ENCODE measurements at regions not wholly inside any gene's neighbourhood (a gene's known extent, or its start where the extent isn't known, plus 50 kb on each side); places are given as distances from the start of the nearest gene placed in this dataset.

DNA sequence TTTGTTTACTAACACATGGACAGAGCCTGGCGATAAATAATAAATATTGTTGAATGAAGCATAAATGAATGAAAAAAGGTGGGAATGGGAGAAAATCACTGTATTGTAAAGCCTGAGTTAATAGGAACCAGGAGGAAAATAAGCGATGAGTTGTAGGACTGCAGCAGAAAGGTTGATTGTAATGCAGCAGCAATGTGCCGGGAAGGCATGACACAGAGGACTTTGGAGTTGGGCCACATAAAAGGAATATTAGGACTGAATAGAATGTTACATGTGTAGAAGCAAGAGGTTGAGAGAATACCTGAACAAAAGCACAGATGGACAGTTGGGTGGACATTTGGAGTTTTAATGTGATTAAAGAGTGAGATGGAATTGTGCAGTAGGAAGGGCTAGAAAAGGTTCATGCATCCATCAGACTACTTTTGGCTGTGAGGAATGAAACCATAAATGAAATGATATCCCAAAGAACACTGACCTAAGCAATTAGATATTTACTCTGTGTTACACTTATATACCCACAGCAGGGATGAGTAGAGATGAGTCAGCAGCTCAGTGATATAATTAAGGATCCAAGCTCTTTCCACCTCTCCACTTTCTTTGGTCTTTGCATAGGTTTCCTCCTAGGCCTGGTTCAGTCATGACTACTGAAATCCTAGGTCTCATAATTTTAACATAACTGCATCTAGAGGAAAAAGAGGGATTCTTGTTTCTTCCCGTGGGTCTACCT is 55.4 kb downstream of the CCER1 start:
- no peak for DNase-seq (ENCODE audit: low read depth in 2 of 2)

DNA sequence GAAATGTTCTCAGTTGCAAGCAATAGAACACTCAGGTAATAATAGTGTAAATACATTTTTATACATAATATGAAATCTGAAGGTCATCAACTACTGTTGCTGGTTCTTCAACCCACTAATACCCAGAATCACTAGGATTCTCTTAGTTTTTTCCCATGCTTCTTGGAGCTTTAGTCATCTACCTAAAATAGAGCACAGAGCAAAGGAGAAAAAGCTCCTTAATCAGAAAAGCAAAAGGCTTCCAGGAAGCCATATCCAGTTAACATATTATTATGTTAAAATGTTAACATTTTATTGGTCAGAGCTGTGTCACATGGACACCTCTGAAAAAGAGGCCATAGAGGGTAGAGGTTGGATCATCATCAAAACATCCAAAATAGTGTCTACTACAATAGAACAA is 57.0 kb downstream of the CCER1 start:
- no peak for DNase-seq (ENCODE audit: low read depth in 2 of 2)

DNA sequence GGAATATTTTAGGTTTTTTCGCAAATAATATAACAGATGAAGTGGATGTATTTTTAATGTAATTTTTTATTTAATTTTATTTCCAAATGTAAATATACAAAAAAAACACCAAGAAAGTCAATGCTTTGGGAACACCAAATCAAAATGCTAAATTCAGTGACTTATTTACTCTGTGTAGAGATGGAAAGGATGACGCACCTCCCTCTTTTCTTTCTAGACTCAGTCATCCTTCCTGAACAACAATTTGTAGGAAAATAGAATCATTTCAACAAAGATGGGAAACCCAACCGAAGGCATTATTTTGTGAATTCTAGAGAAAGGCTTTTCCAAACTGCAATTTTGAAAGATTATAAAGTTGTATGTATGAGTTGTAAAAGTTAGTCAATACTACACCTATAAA is 57.7 kb downstream of the CCER1 start:
- DNase-seq (ENCODE audit: low read depth in 2 of 2), result no peak

DNA sequence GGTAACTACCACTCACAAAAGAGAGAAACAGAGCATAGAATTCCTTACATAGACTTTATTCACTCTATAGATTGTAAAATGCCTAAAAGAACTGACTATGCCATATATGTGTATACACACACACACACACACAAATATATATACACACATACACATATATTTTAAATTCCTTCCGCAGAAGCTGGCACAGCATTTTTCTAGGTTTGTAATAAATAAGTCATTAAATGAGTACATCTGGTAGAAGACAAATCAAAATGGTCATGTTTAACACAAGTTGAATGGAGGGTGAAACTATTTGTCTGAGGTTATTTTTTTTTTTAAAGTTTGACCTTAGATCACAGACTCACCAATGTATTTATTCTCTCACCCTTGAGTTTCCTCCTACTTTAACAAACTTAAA is 58.2 kb downstream of the CCER1 start:
- no peak for DNase-seq (ENCODE audit: low read depth in 2 of 2)

DNA sequence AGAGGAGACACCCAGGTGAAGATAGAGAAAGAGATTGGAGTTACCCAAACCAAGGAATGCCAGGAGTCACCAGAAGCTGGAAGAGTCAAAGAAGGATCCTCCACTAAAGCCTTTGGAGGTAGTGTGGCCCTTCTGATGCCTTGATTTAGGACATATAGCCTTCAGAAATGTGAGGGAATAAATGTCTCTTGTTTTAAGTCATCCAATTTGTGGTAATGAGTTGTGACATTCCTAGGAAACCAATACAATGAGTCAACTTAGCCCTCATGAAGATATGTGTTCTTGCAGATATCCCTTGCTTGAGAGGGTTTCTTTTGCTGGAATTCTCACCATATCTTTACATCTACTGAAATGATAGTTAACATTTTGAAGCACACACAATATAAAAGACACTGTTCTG is 58.8 kb downstream of the CCER1 start:
- DNase-seq (ENCODE audit: low read depth in 2 of 2), result no peak

DNA sequence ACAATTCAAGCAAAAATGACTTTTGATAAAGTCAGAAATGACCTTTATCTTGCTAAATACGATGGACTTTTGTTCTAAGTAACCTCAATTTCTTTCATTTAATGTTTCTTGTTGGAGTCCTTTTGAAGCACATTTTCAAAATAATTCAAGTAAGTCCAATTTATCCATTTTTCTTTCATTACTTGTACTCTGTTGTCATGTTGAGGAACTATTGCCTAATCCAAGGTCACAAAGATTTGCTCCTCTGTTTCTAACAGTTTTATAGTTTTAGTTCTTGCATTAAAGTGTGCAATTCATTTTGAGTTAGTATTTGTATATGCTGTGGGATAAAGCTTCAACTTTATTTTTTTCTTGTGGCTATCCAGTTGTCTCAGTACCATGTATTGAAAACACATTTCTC is 66.7 kb downstream of the CCER1 start:
- no peak for DNase-seq (ENCODE audit: low read depth in 2 of 2)

DNA sequence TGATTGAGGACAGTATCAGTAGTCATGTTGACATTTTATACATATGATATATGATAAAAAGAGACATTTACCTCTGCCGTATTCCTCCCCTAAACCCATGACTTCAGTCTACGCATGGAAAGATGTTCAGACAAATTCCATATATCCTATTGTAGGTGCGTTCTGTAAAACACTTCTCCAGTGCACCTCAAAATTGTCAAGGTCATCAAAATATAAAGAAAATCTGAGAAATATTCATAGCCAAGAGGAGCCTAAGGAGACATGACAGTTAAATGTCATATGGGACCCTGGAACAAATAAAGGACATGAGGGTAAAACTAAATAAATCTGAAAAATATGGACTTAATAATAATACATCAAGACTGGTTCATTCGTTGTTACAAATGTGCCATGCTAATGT is 71.5 kb downstream of the CCER1 start:
- no peak for DNase-seq (ENCODE audit: low read depth in 2 of 2)

DNA sequence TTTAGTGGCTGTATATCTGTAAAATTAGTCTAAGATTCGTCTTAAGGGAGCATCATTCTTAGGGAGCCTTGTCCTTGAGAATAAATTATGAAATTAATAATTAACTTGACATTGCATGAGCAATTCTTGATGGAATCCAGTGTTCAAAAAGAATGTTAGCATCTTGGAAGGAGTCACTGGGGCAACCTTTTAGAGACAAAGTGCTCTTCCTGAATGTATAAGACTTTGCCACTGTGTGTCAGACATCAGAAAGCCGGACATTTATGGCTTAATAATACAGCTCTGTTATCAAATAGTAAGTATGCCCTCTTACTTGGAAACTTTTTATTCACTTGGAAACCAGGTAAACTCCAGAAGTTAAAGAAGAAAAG is 83.3 kb downstream of the CCER1 start:
- DNase-seq (ENCODE audit: low read depth in 2 of 2), result no peak

DNA sequence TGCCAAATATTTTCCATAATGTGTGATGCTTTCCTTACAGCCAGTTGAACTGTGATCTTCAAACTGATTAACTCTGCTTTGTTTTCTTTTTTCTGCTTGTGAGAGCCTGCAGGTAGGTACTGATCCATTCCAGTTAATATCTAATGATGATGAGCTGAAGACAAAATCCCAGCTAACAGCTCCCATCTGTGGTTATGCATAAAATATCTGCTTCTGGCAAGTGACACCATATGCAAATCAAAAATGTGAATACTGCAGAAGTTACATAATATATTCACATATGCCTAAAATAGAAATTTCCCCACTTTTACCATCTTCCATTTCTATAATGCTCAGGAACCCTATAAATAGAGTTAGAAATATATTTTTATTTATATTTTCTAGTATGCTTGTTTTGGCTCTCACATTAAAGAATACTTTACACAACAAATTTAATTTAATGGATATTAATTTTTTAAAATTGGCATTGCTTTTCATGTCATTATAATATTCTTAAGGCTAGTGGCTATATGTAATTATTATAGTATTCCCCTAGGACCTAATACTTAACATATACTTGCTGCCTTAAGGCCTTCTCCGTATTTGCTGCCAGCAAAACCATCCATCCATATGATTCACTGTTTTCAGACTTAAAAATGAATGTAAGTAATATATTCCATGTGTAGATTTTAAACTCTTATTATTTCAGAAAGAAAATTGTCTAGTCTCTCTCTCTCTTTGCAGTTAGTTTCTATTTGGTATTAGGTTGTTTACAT is 83.8 kb downstream of the CCER1 start:
- no peak for DNase-seq (ENCODE audit: low read depth in 2 of 2)

DNA sequence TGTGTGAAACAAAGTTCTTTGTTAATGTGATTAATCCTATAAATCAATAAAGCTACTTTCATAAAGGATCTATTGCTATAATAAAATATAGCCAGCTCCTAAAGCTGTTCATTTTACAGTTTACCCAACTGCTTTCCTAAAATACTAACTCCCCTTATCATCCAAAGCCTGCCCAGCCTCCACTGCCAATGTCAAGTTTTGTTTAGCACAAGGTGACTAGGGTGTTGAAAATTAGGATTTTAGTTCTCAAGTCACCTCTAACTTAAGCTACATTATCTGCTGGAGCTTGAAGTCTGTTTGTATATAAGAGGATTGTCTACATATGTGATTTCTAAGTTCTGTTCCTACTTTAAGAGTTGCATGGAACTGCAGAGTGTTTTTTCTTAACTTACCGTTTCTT is 86.3 kb downstream of the CCER1 start:
- no peak for DNase-seq (ENCODE audit: low read depth in 2 of 2)

DNA sequence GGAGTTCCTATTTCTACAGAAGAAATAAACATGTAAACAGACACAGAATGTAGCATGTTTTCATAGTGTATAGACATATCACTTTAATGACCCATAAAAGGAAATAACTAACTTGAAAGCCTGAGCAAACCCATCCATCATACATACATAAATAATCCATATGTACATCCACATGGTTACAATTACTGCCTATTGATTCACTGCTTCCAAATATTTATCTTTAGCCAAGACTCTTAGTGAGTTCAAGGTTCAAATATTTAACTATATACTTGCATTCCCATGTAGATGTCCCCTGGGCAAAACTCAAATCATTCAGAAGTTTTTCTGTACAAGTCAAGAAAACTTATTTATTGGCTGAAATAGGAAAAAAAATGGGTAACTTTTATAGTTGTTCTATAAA is 95.4 kb downstream of the CCER1 start:
- DNase-seq (ENCODE audit: low read depth in 2 of 2), result no peak

DNA sequence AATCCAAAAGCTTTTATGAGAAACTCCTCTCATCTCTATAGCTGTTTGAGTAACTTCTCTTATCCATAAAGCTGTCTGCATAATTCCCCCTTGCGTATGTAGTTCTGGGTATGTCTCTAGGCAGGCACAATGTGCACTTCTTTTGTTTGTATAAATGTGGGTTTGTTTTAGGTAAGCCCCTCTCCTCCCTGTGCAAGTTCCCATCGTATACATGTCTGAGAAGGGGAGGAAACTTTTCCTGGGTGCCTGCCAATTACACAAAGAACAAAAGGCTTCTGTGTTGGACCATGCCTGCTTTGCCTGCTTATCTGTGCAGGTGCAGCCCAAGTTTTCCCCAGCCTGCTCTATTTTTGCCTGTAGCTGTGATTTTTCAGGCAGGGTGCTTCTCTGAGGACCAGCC is 96.7 kb downstream of the CCER1 start:
- DNase-seq (ENCODE audit: low read depth in 2 of 2), result no peak

DNA sequence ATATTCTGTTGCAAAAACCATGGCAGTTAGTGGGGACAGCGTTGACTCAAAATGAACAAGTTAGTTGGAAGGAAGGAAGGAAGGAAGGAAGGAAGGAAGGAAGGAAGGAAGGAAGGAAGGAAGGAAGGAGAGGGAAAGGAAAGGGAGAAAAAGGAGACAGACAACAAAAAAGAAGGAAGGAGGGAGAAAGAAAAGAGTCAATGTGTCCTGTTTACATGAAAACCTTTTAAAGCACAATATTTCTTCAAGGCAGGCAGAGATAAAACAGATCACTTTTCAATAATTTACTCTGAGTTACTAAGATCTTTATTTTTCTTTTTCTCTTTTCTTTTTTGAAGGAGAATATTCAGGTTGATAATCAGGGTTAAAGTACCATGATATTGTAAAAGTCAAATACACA is 99.4 kb downstream of the CCER1 start:
- no peak for DNase-seq (ENCODE audit: low read depth in 2 of 2)

DNA sequence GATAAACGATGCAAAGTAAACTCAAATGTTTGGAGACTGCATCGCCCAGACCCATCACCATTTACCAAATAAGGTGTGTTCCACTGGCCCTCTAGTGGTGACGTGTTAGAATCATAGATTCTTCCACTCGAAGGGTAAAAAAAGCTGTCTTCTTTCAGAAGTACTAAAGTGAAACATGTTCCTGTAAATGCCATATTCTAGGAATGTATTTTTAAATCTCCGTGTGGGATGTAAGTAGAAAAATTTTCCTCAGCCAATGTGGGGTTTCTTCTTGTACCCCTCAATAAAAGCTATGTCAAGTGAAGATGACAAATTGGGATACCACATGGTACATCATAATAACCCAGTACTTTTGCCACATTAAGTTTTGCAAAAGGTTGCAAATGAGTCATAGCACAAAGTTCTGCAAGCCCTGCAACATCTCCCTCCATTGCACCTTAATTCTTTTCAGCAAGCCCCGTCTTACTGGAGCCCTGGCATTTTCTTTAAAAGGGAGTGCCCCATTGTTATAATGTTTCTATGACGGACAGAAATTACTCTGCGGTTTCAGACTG is 100.8 kb downstream of the CCER1 start:
- no peak for DNase-seq (ENCODE audit: low read depth in 2 of 2)

DNA sequence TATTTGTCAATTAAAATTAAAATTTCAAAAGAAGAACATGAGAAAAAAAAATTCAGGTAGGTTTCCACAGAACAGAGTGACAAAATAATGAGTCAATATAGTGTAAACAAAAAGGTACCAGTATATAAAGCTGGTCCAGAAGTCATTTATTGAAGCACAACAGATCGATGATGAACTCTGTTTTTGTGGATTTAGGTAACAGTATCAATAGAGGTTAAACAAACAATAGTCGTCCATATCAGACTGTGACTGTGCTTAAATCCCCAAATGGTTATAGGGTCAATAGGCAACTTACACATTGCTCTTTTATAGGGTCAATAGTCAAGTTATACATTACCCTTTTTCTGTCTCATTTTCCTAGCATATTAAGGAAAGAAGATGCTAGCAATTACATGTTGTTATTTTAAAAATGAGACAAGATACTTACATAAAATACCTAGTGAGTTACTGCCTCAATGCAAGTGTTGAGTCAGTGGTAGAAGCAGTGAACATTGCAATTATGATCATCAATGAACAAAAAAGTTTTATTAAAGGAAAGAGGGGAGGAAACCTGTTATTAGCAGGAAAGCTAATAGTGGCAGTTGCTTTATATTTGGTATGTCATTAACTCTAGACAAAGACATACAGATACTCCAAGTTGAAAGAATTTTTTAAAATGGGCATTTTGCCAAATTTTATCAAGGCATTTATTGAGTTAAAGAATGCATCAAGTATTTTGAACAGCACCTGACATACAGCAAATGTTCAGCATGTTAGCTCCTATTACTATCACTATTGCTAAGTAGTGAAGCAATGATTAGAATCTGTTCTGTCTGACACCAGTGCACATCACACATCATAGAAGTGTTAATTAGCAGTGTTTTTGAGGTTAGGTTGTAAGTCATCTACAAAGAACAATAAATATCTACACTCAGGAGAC is 102.9 kb downstream of the CCER1 start:
- no peak for DNase-seq (ENCODE audit: low read depth in 2 of 2)

DNA sequence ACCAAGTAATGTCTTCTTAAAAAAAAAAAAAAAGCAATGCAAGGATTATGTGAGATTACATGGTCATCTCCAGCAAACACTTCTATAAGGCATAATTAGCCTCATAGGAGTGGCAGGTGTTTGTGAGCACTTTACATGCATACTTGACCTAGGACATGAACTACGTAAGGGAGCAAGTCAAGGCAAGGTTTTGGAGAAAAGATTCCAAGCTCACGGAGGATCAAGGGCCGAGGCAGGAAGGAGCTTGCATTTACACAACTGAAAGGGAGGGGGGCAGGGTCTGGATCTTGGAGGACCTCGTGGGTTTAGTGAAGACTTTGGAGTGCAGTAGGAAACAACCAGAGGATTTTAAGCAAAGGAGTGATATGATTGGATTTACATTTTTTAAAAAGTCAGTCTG is 112.5 kb downstream of the CCER1 start:
- DNase-seq (ENCODE audit: low read depth in 2 of 2), result no peak

DNA sequence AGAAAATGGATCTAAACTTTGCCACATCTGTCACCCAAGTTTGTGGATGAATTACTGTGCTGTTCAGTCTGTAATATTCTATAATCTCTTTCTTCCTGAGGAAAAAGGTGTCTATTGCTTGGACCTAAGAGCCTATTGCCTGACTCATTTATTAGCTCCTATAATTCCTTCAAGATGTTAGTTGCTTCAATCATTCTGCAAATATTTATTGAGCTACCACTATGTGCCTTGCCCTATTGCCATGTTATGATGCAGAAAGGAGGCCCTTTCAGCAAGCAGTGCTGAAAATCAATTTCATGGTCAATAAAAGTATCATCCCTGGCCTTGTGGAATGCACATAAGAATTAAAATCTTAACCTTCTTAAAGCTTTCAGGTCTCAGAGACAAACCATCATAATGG is 113.6 kb downstream of the CCER1 start:
- DNase-seq (ENCODE audit: low read depth in 2 of 2), result no peak

DNA sequence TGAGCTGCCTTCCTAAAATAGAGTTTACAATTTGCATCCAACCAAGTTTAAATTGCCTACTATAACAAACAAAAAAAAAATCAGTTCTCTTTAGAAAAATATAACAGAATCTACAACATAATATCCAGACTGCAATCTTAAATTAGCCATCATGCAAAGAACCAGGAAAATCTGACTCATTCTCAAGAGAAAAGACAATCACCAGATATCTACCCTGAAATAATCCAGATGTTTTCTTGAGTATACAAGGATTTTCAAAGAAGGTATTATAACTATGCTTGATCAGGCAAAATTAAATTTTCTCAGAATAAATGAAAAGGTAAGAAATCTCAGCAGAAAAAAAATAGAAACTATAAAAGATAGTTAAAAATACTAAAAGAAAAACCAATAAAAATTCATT is 115.6 kb downstream of the CCER1 start:
- no peak for DNase-seq (ENCODE audit: low read depth in 2 of 2)

DNA sequence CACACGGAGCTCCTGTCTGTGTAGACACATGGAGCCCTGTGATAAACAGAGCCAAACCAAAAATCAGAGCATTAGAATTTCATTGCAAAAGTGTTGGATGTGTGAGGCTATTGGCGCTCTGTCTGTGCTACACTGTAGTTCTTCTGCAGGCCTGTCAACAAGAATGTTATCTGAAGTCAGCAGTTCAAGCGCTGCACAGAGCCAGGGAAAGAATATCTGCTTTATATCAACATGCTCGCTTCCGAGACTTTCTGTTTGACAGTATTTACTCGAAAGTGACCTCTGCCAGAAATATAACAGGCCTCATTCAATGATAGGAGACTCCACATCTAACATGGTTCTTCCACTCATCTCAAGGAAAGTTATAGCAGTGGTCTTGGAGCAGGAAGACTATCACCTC is 118.3 kb downstream of the CCER1 start:
- DNase-seq (ENCODE audit: low read depth in 2 of 2), result no peak

DNA sequence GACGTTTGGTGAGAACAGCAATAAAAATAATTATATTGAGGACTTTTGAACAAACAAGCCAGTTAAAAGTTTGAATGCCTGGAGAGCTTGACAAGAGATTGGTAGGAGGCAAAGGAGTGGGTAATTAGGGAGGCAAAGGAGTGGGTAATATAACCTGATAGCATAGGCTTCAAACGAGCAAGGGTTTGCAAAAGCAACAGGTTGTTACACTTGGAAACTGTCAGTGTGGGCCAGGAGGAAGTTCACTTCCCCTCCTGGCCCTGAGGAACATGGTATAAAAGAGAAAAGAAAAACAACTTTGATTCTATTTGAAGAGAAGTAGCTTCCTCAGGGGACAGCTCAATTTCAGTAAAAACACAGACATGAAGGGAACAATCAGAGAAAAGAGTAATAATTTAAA is 121.7 kb downstream of the CCER1 start:
- DNase-seq (ENCODE audit: low read depth in 2 of 2), result no peak

DNA sequence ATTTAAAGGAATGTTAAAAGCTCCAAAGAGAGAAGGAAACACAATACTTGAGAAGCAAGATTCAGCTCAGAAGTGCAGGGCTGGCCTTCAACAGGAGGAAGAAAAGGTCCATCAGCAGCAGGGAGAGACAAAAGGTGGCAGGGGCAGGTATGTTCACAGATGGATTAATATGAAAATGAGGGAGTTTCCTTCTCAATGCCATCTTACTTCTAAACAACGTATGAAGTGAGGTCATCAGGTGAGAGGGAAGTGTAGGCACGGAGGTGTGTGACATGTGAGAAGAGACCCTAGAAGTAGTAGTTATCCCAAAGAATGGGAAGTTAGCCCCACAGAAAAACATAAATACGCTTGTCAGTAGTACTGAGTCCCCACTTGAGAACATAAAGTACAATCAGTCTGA is 122.5 kb downstream of the CCER1 start:
- no peak for DNase-seq (ENCODE audit: low read depth in 2 of 2)

DNA sequence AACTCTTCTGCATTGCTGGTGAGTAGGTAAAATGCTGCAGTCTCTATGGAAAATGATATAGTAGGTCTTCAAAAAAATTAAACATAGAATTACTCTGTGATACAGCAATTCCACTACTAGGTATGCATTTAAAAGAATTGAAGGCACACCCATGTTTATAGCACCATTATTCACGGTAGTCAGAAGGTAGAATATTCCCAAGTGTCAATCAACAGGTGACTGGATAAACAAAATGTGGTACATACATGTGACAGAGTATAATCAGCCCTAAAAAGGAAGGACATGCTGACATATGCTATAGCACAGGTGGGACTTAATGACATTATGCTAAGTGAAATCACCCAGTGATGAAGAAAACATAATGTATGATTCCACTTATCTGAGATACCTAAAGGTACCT is 123.3 kb downstream of the CCER1 start:
- DNase-seq (ENCODE audit: low read depth in 2 of 2), result no peak

All from stimulated activated CD8-positive, alpha-beta memory T cell treated with anti-CD3 and anti-CD28 coated beads, Interleukin-2, amount 100 ng/mL, for 1 hour (primary cell).